Inflammatory macrophage (primary cell): ENCODE measurements at regions not wholly inside any gene's neighbourhood (a gene's known extent, or its start where the extent isn't known, plus 50 kb on each side); places are given as distances from the start of the nearest gene placed in this dataset.
"Not testable (repeated sequence)": the region's sequence is repeated elsewhere in the genome, so short reads cannot be mapped to it uniquely, and the experiment has no call there.

ENCODE experiments used
- DNase-seq, 2 donors: peaks; one replicate each; pipeline ENCODE4 v3.0.0-alpha.2; 2020 to 2022

GRCh38 chr13:90866006-90866405, 481.5 kb upstream of the MIR17HG start:
- no peak for DNase-seq

GRCh38 chr13:90867336-90867683, 480.2 kb upstream of the MIR17HG start:
- peak; percentile 82 to 92 for DNase-seq

DNA sequence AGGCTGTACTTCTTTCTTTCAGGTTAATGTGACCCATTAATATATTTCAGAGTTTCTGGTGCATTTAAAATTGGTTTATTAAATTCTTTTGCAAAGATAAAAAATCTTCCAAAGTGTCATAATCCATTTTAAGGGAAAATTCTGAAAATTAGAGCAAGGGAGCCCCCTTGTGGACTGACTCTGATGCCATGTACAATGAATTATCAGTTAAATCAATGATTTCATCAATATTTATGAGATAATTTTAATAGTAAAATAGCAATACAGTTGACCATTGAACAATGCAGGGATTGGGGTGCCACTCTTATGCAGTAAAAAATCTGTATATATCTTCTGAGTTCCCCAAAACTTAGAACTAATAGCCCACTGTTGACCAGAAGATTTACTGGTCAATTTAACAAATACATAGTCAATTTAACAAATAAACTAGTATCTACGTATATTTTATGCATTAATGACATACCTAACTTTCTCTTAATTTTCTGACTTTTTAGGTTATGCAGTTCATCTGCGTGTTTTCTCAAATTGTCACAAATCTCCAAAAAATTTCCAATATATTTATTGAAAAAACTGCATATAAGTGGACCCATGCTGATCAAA, 479.1 kb upstream of the MIR17HG start:
- peak; percentile 29 to 36 for DNase-seq

DNA sequence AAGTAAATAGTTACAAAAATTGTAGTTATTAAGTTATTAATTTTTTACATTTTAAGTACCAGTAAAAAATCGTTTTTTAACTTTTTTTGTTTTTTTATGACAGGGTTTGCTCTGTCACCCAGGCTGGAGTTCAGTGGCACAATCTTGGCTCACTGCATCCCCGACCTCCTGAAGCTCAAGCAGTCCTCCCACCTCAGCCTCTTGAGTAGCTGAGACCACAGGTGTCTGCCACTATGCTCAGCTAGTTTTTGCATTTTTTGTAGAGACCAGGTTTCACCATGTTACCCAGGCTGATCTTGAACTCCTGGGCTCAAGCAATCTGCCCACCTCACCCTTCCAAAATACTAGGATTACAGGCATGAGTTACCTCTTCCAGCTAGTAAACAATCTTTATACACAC, 477.9 kb upstream of the MIR17HG start:
- no peak for DNase-seq

- DNase-seq = no peak
Measured at GRCh38 chr13:90872491-90873025, 474.9 kb upstream of the MIR17HG start.

GRCh38 chr13:90880790-90881189, 466.7 kb upstream of the MIR17HG start:
- DNase-seq = no peak

DNA sequence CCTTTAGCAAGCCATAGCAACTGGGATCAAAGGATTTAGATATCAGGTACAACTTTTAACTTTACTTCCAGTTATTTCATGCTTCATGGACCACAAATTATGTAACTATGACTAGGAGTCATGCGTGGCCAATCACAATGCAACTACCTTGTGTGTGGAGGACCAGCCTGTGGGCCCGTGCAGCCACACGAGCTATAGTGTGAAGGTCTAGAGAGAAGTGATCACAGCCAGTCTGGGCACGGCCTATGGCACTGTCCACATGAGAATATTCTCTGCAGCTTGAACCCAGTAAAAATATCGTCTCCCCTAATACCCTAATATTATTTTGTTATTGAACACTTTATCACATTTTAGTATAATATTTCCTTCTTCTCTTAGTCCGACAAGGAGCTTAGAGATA, 464.9 kb upstream of the MIR17HG start:
- DNase-seq = no peak

GRCh38 chr13:90883592-90883991, 463.9 kb upstream of the MIR17HG start:
- DNase-seq = no peak

- no peak for DNase-seq
Measured at GRCh38 chr13:90884066-90884465, 463.4 kb upstream of the MIR17HG start.

GRCh38 chr13:90889906-90890834, 457.3 kb upstream of the MIR17HG start:
- DNase-seq = no peak

GRCh38 chr13:90891329-90891728, 456.2 kb upstream of the MIR17HG start:
- no peak for DNase-seq

DNA sequence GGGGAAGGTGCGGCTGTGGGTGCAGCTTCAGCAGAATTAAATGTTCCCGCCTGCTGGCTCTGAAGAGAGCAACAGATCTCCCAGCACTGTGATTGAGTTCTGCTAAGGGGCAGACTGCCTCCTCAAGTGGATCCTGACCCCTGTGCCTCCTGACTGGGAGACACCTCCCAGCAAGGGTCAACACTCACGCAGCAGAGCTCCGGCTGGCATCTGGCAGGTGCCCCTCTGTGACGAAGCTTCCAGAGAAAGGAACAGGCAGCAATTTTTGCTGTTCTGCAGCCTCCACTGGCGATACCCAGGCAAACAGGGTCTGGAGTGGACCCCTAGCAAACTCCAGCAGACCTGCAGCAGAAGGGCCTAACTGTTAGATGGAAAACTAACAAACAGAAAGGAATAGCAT, 454.3 kb upstream of the MIR17HG start:
- DNase-seq = not testable (repeated sequence)

DNA sequence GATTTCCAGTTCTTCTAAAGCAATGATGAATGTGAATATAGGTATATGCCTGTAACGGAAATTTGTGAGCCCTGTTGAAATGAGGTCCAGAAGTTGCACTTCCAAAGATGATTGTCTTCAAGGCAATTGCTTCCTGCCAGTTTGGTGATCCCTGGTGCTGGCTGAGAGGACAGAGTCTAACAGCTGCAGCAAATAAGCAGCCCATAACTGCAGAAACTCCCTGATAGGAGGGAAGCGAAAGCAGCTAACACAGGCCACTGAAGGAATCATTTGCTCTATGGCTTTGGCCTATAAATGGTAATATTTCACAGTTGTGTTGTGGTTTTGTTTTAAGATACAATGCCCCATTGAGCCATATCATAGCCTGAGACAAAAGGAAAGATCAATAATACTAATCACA, 451.5 kb upstream of the MIR17HG start:
- DNase-seq = no peak

GRCh38 chr13:90898811-90899210, 448.7 kb upstream of the MIR17HG start:
- no peak for DNase-seq

DNA sequence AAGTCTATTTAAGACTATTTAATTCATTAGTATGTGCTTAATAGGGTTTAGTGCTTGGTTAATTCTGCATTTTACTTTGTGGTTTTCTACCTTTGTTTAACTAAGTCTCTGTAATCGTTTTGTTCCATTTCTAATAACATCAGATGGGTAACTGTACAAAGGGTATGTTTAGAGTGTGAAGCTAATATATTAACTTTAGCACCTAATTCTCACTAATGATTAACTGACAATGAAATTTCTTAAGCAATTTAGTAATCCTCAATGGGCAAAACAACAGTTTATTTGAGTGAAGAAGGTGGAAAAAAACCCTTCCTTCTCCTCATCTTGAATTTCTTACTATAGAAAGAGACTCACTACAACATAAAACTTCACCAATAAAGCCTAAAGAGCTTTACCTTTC, 448.1 kb upstream of the MIR17HG start:
- no peak for DNase-seq

DNA sequence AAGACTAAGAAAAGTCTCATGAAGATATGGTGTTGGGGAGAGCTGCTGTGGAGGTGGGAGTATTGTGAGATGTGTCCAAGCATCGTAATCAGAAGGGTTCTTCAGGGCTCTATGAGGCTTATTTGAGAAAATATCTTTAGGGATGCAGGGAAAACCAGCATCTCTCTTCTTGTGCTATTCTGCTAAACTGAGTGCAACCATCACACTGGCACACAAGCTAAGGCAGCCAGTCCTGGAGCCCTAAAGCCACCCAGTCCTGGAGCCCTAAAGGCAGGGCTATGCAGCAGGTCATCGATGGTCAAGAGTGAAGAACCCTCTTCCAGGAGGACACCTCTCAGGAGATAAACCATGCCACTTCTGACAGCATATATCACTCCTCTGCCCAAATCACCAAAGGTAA, 445.2 kb upstream of the MIR17HG start:
- DNase-seq = no peak

- no peak for DNase-seq
Measured at GRCh38 chr13:90906554-90906953, 440.9 kb upstream of the MIR17HG start.

DNA sequence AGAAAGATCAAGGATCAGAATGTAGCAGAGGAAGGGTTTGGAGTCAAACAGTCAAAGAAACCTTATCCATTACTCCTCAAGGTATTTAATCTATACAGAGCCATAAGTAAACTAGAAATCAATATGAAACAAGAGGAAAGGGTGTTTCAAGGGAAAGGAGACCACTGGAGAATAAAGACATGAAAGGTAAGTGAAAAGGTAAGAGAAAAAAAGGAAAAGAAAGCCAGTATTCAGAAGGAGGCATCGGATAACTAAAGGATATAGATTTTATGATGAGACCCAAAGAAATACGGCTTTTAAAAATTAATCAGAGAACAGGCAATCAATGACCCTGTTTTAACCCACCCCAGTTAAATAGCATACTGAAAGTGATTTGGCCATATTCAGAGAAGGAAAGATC, 438.7 kb upstream of the MIR17HG start:
- DNase-seq = no peak

DNA sequence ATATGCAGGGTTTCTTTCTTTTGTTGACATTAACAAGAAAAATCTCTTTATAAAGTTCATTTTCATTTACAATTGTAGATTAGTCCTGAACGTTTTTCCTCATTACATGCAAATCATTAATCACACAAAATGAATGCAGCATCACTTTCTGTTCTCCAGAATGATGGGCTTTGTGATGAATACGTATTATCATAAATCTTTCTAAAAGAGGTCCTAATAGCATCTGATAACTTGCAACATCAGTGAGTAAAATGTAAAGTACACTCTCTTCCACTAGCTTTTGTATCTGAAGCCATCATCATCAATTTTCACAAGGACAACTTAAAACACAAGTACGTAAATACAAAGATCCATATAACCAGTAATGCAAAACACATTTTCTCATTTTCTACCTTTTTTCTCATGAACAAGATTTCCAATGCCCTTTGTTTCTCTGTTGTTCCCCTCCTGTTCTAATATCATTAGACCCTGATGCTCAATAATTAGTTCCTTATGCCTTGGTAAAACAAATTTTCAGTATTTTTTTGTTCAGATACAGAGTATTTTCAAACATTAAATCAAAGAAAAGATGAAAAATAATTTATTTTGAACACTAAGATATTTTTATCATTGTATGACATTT, 437.4 kb upstream of the MIR17HG start:
- DNase-seq = no peak

DNA sequence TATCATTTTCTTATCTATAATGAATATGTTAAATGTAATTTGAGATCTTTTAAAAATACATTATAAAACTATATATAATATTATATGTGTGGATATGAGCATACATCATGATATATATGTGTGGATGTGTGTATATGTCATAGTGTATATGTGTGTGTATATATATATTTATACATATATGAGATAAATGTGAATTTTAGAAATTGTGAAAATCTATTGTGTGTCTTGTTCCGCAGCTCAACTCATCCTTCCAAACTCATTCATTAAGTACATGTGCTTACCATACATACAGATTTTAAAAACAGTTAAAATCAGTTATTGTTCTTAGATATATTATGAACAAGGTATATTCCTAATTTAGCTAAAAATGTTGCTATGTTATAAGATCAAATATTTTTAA, 435.2 kb upstream of the MIR17HG start:
- no peak for DNase-seq

DNA sequence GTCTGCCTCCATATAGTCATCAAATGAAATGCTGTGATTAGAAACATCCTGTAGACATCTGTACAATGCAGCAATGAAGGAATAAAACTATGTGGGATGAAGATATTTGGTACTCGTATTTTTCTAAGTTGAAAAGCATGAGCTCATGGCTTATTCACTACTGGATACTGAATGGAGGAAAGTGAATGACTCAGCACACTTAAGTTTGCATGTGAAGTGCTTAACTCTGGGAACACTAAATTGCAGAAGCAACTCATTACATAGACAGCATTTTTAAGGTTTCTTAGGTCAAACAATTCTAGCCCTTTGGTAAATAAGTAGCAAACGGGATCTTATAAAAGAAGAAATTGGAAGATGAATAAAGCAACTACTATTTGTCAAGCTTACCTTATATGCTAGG, 429.0 kb upstream of the MIR17HG start:
- no peak for DNase-seq

DNA sequence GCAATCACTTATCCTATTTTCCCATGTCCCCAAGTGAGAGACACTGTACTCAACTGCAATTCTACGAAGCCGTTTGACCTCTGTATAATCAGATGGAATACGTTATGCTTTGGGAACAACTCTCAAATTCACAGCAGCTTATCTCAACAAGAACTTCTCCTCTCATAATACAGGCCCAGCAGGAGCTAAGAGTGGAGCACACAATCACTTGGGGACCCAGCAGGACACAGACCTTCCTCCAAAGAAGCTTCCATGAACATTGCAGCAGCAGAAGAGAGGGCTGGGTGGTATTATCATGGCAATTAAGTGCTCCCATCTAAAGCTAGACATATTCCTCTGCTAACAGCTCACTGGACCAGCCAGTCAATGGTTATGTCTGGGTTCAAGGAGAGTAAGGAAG, 428.3 kb upstream of the MIR17HG start:
- no peak for DNase-seq

DNA sequence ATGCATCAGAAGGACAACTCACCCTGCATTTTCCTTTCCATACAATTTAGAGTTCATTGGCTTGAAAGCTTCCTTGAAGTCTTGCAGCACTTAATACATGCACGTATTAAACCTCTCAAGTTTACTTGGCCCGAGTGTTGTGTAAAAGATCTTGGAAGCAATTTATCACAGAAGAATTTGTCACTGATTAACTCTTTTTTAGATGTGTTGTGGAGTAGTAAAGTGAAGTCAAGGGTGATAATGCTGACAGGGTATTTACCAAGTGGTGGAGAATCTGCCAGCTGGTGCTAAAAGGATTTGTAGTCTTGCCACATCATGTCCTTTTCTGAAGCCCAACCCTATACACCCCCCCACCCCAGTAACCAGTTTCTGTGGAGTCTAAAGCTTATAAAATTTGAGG, 421.0 kb upstream of the MIR17HG start:
- no peak for DNase-seq

- DNase-seq = no peak
Measured at GRCh38 chr13:90928109-90928508, 419.4 kb upstream of the MIR17HG start.
